ENCODE measurements at regions not wholly inside any gene's neighbourhood (a gene's known extent, or its start where the extent isn't known, plus 50 kb on each side); places are given as distances from the start of the nearest gene placed in this dataset.
A peak's percentile ranks its signal among the peaks of the same experiment; 100 is the strongest.

DNA sequence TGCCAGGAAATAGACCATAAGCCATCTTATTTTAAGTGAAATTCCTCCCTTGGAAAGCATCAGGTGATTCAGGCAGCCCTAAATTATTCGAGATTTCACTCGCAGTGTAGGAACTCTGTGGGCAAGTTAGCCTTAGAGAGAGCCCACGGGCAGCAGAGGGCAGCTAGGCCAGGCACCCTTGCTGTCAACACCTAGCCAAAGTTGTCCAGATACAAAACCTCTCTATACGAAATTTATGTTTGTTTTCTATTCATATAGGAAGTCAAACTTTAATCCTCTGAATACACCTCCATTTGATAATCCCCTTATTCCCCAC is 1043.5 kb downstream of the GATA3 start:
- CTCF ChIA-PET: interaction anchor here (0.6 kb wide), 1 partner anchor 34 kb away, joined by 3 read pairs; no protein-coding TSS in a partner anchor
- TF ChIP-seq, protein P1, sequence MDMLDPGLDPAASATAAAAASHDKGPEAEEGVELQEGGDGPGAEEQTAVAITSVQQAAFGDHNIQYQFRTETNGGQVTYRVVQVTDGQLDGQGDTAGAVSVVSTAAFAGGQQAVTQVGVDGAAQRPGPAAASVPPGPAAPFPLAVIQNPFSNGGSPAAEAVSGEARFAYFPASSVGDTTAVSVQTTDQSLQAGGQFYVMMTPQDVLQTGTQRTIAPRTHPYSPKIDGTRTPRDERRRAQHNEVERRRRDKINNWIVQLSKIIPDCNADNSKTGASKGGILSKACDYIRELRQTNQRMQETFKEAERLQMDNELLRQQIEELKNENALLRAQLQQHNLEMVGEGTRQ (IDR thresholded peaks at IDR 0.05): no peak
- TF ChIP-seq RNF2 (IDR thresholded peaks at IDR 0.05; ENCODE audit: borderline replicate concordance, low read depth) (no peak), MAZ (IDR thresholded peaks at IDR 0.05; ENCODE audit: borderline replicate concordance, low read depth, low read length) (no peak), ZSCAN20 (CRISPR knock-in tag; IDR thresholded peaks at IDR 0.05) (no peak), MAFK (IDR thresholded peaks at IDR 0.05; ENCODE audit: partially characterized antibody) (no peak), RARB (CRISPR knock-in tag; IDR thresholded peaks at IDR 0.05) (no peak), KDM5A (IDR thresholded peaks at IDR 0.05) (no peak), ZFP36 (IDR thresholded peaks at IDR 0.05; ENCODE audit: borderline replicate concordance, partially characterized antibody) (no peak), CHD2 (IDR thresholded peaks at IDR 0.05; ENCODE audit: low read length, partially characterized antibody) (no peak), EHF (CRISPR knock-in tag; IDR thresholded peaks at IDR 0.05) (no peak), FOXS1 (CRISPR knock-in tag; IDR thresholded peaks at IDR 0.05) (no peak), CEBPB (IDR thresholded peaks at IDR 0.05) (no peak), POLR2A (IDR thresholded peaks at IDR 0.05; ENCODE audit: low read length) (no peak), ZC3H11A (IDR thresholded peaks at IDR 0.05) (no peak)
- TF ChIP-seq, protein P2, sequence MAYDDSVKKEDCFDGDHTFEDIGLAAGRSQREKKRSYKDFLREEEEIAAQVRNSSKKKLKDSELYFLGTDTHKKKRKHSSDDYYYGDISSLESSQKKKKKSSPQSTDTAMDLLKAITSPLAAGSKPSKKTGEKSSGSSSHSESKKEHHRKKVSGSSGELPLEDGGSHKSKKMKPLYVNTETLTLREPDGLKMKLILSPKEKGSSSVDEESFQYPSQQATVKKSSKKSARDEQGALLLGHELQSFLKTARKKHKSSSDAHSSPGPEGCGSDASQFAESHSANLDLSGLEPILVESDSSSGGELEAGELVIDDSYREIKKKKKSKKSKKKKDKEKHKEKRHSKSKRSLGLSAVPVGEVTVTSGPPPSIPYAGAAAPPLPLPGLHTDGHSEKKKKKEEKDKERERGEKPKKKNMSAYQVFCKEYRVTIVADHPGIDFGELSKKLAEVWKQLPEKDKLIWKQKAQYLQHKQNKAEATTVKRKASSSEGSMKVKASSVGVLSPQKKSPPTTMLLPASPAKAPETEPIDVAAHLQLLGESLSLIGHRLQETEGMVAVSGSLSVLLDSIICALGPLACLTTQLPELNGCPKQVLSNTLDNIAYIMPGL (CRISPR knock-in tag; IDR thresholded peaks at IDR 0.05; ENCODE audit: borderline replicate concordance): no peak
- POLR2A ChIA-PET: no interaction called here
- 24% methylated on average over 4 of the region's 4 CpGs for WGBS (ENCODE audit: missing lambda C conversion rate)
- Histone ChIP-seq H3K4me3 (no peak overlapping the region), H3K27ac (no peak overlapping the region), H3K4me2 (no peak overlapping the region), H3K4me1 (no peaks in the 10 kb centered on the region), H3K9me3 (no peaks in the 10 kb centered on the region)
- DNase-seq (ENCODE audit: low read depth in 1 of 2, low spot score in 1 of 2): no peak
- no peak for ATAC-seq
- FAIRE-seq: no peak

DNA sequence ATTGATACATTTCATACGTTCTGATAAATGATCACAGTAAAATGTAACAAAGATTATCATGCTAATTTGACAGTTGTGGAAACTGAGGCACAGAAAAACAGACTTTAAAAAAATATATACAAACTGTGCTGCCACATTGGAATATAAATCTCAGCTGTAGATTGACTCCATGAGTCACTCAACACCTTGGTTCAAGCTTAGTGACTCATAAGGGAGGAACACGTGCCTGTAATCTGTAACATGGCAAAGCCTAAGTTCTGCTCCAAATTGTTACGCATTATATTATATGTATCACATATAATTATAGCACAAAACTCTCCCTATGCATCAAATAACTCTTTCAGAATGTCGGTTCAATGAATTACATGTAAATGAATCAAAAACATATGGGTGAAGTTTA is 1047.5 kb downstream of the GATA3 start:
- no peak for ATAC-seq
- Histone ChIP-seq H3K4me1 (no peaks in the 10 kb centered on the region), H3K9me3 (no peaks in the 10 kb centered on the region), H3K4me2 (no peak overlapping the region), H3K27ac (no peak overlapping the region), H3K4me3 (no peak overlapping the region)
- POLR2A ChIA-PET: no interaction called here
- 16% methylated on average over 4 of the region's 4 CpGs for WGBS (ENCODE audit: missing lambda C conversion rate)
- DNase-seq (ENCODE audit: low read depth in 1 of 2, low spot score in 1 of 2): no peak
- FAIRE-seq: no peak
- no peak for TF ChIP-seq FOSL2 (IDR thresholded peaks at IDR 0.05)
- peak; percentile 48; the same call in 1 of the 2 replicates for TF ChIP-seq FOSL2 (CRISPR knock-in tag; IDR thresholded peaks at IDR 0.05)
- TF ChIP-seq, protein P3, sequence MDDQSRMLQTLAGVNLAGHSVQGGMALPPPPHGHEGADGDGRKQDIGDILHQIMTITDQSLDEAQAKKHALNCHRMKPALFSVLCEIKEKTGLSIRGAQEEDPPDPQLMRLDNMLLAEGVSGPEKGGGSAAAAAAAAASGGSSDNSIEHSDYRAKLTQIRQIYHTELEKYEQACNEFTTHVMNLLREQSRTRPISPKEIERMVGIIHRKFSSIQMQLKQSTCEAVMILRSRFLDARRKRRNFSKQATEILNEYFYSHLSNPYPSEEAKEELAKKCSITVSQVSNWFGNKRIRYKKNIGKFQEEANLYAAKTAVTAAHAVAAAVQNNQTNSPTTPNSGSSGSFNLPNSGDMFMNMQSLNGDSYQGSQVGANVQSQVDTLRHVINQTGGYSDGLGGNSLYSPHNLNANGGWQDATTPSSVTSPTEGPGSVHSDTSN (IDR thresholded peaks at IDR 0.05): no peak
- CTCF ChIA-PET: no interaction called here

DNA sequence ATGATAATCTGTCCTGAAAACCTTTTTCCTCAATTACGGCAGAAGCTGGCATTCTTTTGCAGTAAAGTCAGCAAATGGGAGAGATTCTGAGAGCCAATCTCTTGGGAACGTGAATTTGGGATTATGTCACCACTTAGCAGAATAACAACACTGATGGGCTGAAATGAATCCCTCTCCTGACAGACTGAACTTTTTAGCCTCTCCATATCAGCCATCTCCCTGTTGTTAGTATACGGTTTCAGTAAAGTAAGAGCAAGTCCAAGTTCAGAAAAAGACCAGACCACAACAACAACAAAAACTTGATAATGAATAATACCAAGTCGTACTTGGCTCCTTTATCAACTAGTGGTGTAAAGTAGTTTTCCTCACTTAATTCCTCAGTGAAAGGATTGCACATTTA is 1048.8 kb downstream of the GATA3 start:
- no peaks in the 10 kb centered on the region for H3K4me1 ChIP-seq
- POLR2A ChIA-PET: no interaction called here
- no peaks in the 10 kb centered on the region for H3K9me3 ChIP-seq
- H3K4me2 ChIP-seq: no peak overlapping the region
- H3K4me3 ChIP-seq: no peak overlapping the region
- ATAC-seq (no peak), FAIRE-seq (no peak), DNase-seq (ENCODE audit: low read depth in 1 of 2, low spot score in 1 of 2) (no peak)
- WGBS (ENCODE audit: missing lambda C conversion rate): 47% methylated on average over 4 of the region's 4 CpGs
- H3K27ac ChIP-seq: no peak overlapping the region
- CTCF ChIA-PET: no interaction called here
- TF ChIP-seq, protein P2 (CRISPR knock-in tag; IDR thresholded peaks at IDR 0.05; ENCODE audit: borderline replicate concordance): no peak
- TF ChIP-seq HOXB5 (CRISPR knock-in tag; IDR thresholded peaks at IDR 0.05): no peak
- TF ChIP-seq ZC3H11A (IDR thresholded peaks at IDR 0.05): no peak
- no peak for TF ChIP-seq MAZ (IDR thresholded peaks at IDR 0.05; ENCODE audit: borderline replicate concordance, low read depth, low read length)
- TF ChIP-seq NFE2L2 (conservative IDR thresholded peaks at IDR 0.05; ENCODE audit: low read length): no peak
- TF ChIP-seq, protein P4, sequence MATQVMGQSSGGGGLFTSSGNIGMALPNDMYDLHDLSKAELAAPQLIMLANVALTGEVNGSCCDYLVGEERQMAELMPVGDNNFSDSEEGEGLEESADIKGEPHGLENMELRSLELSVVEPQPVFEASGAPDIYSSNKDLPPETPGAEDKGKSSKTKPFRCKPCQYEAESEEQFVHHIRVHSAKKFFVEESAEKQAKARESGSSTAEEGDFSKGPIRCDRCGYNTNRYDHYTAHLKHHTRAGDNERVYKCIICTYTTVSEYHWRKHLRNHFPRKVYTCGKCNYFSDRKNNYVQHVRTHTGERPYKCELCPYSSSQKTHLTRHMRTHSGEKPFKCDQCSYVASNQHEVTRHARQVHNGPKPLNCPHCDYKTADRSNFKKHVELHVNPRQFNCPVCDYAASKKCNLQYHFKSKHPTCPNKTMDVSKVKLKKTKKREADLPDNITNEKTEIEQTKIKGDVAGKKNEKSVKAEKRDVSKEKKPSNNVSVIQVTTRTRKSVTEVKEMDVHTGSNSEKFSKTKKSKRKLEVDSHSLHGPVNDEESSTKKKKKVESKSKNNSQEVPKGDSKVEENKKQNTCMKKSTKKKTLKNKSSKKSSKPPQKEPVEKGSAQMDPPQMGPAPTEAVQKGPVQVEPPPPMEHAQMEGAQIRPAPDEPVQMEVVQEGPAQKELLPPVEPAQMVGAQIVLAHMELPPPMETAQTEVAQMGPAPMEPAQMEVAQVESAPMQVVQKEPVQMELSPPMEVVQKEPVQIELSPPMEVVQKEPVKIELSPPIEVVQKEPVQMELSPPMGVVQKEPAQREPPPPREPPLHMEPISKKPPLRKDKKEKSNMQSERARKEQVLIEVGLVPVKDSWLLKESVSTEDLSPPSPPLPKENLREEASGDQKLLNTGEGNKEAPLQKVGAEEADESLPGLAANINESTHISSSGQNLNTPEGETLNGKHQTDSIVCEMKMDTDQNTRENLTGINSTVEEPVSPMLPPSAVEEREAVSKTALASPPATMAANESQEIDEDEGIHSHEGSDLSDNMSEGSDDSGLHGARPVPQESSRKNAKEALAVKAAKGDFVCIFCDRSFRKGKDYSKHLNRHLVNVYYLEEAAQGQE (IDR thresholded peaks at IDR 0.05): no peak
- TF ChIP-seq, protein P5, sequence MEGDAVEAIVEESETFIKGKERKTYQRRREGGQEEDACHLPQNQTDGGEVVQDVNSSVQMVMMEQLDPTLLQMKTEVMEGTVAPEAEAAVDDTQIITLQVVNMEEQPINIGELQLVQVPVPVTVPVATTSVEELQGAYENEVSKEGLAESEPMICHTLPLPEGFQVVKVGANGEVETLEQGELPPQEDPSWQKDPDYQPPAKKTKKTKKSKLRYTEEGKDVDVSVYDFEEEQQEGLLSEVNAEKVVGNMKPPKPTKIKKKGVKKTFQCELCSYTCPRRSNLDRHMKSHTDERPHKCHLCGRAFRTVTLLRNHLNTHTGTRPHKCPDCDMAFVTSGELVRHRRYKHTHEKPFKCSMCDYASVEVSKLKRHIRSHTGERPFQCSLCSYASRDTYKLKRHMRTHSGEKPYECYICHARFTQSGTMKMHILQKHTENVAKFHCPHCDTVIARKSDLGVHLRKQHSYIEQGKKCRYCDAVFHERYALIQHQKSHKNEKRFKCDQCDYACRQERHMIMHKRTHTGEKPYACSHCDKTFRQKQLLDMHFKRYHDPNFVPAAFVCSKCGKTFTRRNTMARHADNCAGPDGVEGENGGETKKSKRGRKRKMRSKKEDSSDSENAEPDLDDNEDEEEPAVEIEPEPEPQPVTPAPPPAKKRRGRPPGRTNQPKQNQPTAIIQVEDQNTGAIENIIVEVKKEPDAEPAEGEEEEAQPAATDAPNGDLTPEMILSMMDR (IDR thresholded peaks at IDR 0.05): no peak
- TF ChIP-seq, protein P6, sequence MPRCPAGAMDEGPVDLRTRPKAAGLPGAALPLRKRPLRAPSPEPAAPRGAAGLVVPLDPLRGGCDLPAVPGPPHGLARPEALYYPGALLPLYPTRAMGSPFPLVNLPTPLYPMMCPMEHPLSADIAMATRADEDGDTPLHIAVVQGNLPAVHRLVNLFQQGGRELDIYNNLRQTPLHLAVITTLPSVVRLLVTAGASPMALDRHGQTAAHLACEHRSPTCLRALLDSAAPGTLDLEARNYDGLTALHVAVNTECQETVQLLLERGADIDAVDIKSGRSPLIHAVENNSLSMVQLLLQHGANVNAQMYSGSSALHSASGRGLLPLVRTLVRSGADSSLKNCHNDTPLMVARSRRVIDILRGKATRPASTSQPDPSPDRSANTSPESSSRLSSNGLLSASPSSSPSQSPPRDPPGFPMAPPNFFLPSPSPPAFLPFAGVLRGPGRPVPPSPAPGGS (IDR thresholded peaks at IDR 0.05): no peak
